Endothelial cell of umbilical vein (primary cell): ENCODE measurements at regions not wholly inside any gene's neighbourhood (a gene's known extent, or its start where the extent isn't known, plus 50 kb on each side); places are given as distances from the start of the nearest gene placed in this dataset.

Experiments
- BruUV-seq: library from RNA; stranded (reverse); fragments of 400-500 nt; replicated peaks from 2 replicates; lab custom pipeline; 2021; lab: Mats Ljungman, UMichigan
- CTCF ChIA-PET: fragments of 300-600, 350-600 bp; sonication (Branson Sonifier 250); formaldehyde crosslinking; loops from one replicate; lab custom pipeline; 2021; ENCODE audit warnings: antibody characterized with exemption, inconsistent platforms; lab: Charles Lee
- POLR2A ChIA-PET: fragments of 300-600, 350-600 bp; sonication (Branson Sonifier 250); formaldehyde crosslinking; loops from one replicate; lab custom pipeline; 2021; ENCODE audit warnings: antibody characterized with exemption, inconsistent platforms; lab: Charles Lee
- DNase-seq: peaks from one replicate; pipeline ENCODE4 v3.0.0-alpha.2; 2011; ENCODE audit warnings: low read depth, low spot score
- FAIRE-seq: peaks from 2 replicates; lab custom pipeline; 2011; peaks lifted over from hg19 to GRCh38; lab: Jason Lieb, UNC
- H2AFZ ChIP-seq: 2 replicates; pipeline ENCODE4 v1.6.0; 2012; ENCODE audit warnings: low read depth, low read length, control low read depth, inconsistent platforms
- H3K27ac ChIP-seq: 2 replicates; pipeline ENCODE4 v1.5.1; 2011; ENCODE audit warnings: low read depth, mild to moderate bottlenecking, control low read depth, low read length, moderate library complexity; ENCODE audit not compliant: insufficient read depth
- H3K27me3 ChIP-seq, 2 experiments: 2 replicates each; pipeline versions ENCODE4 v1.6.0 to v1.6.1; 2011; ENCODE audit warnings: low read length in 2 of 2, mixed read lengths in 1 of 2; ENCODE audit not compliant: control insufficient read depth in 2 of 2, insufficient read depth in 2 of 2
- H3K36me3 ChIP-seq, 2 experiments: 2 replicates in 1 of 2; 3 replicates in 1 of 2; pipeline ENCODE4 v1.5.1; 2011; ENCODE audit warnings: low read length in 2 of 2, mild to moderate bottlenecking in 1 of 2, moderate library complexity in 1 of 2; ENCODE audit not compliant: control insufficient read depth in 2 of 2, insufficient read depth in 2 of 2; ENCODE audit errors: extremely low read depth in 1 of 2
- H3K4me1 ChIP-seq: 3 replicates; pipeline ENCODE4 v1.5.1; 2011; ENCODE audit warnings: mild to moderate bottlenecking, low read length; ENCODE audit not compliant: control insufficient read depth, insufficient read depth; ENCODE audit errors: extremely low read depth
- H3K4me2 ChIP-seq: 2 replicates; pipeline ENCODE4 v1.6.1; 2011; ENCODE audit warnings: low read length, control low read depth, mixed read lengths; ENCODE audit not compliant: insufficient read depth
- H3K4me3 ChIP-seq, 3 experiments: fragments of 200-600 bp in 1 of 3; sonication (generic), shearing (Covaris generic) in 1 of 3; replicated peaks in 1 of 3; 2 replicates each; pipeline ENCODE4 v1.5.1; 2011 to 2016; ENCODE audit warnings: control low read depth in 3 of 3, low read length in 3 of 3, mild to moderate bottlenecking in 2 of 3, inconsistent platforms in 1 of 3, low read depth in 1 of 3, moderate library complexity in 1 of 3; ENCODE audit not compliant: insufficient read depth in 1 of 3
- H3K79me2 ChIP-seq: 2 replicates; pipeline ENCODE4 v1.6.0; 2012; ENCODE audit warnings: low read length, inconsistent platforms; ENCODE audit not compliant: control insufficient read depth, insufficient read depth
- H3K9ac ChIP-seq: replicated peaks from 2 replicates; pipeline ENCODE3; 2011; ENCODE audit warnings: low read length, control low read depth; ENCODE audit not compliant: insufficient read depth; ENCODE audit errors: extremely low read depth
- H3K9me1 ChIP-seq: replicated peaks from 3 replicates; pipeline ENCODE4 v1.6.0; 2011; ENCODE audit warnings: mild to moderate bottlenecking, low read length; ENCODE audit not compliant: control insufficient read depth, insufficient read depth; ENCODE audit errors: extremely low read depth
- H3K9me3 ChIP-seq: replicated peaks from 2 replicates; pipeline ENCODE4 v1.5.1; 2012; ENCODE audit warnings: low read length, inconsistent platforms; ENCODE audit not compliant: control insufficient read depth, insufficient read depth
- H4K20me1 ChIP-seq: replicated peaks from 2 replicates; pipeline ENCODE3; 2011; ENCODE audit warnings: mild to moderate bottlenecking, low read length; ENCODE audit not compliant: control insufficient read depth, insufficient read depth; ENCODE audit errors: extremely low read depth
- CTCF ChIP-seq, 2 donors: IDR thresholded peaks; 1 replicate in 1 of 2; 2 replicates in 1 of 2; pipeline ENCODE4 v1.5.1; 2011; ENCODE audit warnings: low read length in 2 of 2, mild to moderate bottlenecking in 2 of 2, moderate library complexity in 2 of 2, control low read depth in 1 of 2, inconsistent platforms in 1 of 2, low read depth in 1 of 2; ENCODE audit not compliant: insufficient read depth in 1 of 2; ENCODE audit errors: extremely low read depth in 1 of 2
- EZH2 ChIP-seq: IDR thresholded peaks from 2 replicates; pipeline ENCODE4 v1.6.1; 2012; ENCODE audit warnings: borderline replicate concordance, low read depth, mild to moderate bottlenecking, moderate library complexity, low read length, inconsistent platforms; ENCODE audit not compliant: severe bottlenecking
- FOS ChIP-seq: IDR thresholded peaks from 2 replicates; pipeline ENCODE4 v1.6.1; 2011; ENCODE audit warnings: mild to moderate bottlenecking, low read length, moderate library complexity, borderline replicate concordance; ENCODE audit not compliant: insufficient read depth
- GATA2 ChIP-seq: IDR thresholded peaks from 2 replicates; pipeline ENCODE4 v1.7.0; 2011; ENCODE audit warnings: low read depth, mild to moderate bottlenecking, moderate library complexity, mixed read lengths, low read length; ENCODE audit not compliant: insufficient read length, insufficient read depth
- JUN ChIP-seq: IDR thresholded peaks from 2 replicates; pipeline ENCODE4 v1.6.1; 2011; ENCODE audit warnings: borderline replicate concordance, low read depth; ENCODE audit not compliant: insufficient read length, insufficient read depth
- MAX ChIP-seq: IDR thresholded peaks from 2 replicates; pipeline ENCODE4 v1.6.1; 2011; ENCODE audit not compliant: insufficient read depth, insufficient read length
- MYC ChIP-seq: IDR thresholded peaks from one replicate; pipeline ENCODE4 v1.6.1; 2011; ENCODE audit warnings: mild to moderate bottlenecking, low read depth, low read length
- POLR2A ChIP-seq: IDR thresholded peaks from 2 replicates; pipeline ENCODE4 v1.6.1; 2012; ENCODE audit warnings: low read depth, mild to moderate bottlenecking, control low read depth, low read length
- POLR2AphosphoS5 ChIP-seq: IDR thresholded peaks from 2 replicates; pipeline ENCODE4 v1.6.1; 2012; ENCODE audit warnings: low read depth, mild to moderate bottlenecking, control low read depth, low read length, moderate library complexity; ENCODE audit not compliant: insufficient read depth
- dilution Hi-C: fragments of 300-500 bp; cut with MboI; formaldehyde crosslinking; loops from one replicate; pipeline ENCODE4 v1.15.0; 2019; ENCODE audit warnings: low sequenced_read_pairs; ENCODE audit not compliant: extremely low pct_ligation_motif_present
- intact Hi-C: fragments of 100-400 bp; cut with micrococcal nuclease; formaldehyde crosslinking; loops from one replicate; pipeline ENCODE4 v1.10.0; 2022

GRCh38 chr6:137625100-137625661, 131.0 kb upstream of the OLIG3 start:
- Histone ChIP-seq H3K4me1 (no peaks in the 10 kb centered on the region), H3K9ac (no peak overlapping the region), H3K4me3 (no peak overlapping the region), H3K27ac (no peak overlapping the region), H3K36me3 (no peaks in the 10 kb centered on the region), H3K27me3 (peaks cover 0 to 5% of the 10 kb centered on the region in 2 experiments), H3K9me1 (no peaks in the 10 kb centered on the region), H3K79me2 (no peaks in the 10 kb centered on the region), H3K4me2 (no peak overlapping the region), H2AFZ (no peak overlapping the region), H4K20me1 (no peaks in the 10 kb centered on the region), H3K9me3 (no peaks in the 10 kb centered on the region)
- no TSS peak for BruUV-seq
- no peak for TF ChIP-seq FOS
- dilution Hi-C loops (no loop called here), intact Hi-C loops (no loop called here)
- DNase-seq: no peak
- ChIA-PET POLR2A (no interaction called here), CTCF (interaction anchor here (0.7 kb wide), 1 partner anchor 531 kb away, joined by 3 read pairs; no protein-coding TSS in a partner anchor)
- no peak for FAIRE-seq

GRCh38 chr6:137625808-137626207, 131.6 kb upstream of the OLIG3 start:
- no peak overlapping the region for H3K9ac ChIP-seq
- no peaks in the 10 kb centered on the region for H3K79me2 ChIP-seq
- no peaks in the 10 kb centered on the region for H3K9me3 ChIP-seq
- no peaks in the 10 kb centered on the region for H3K4me1 ChIP-seq
- H3K27me3 ChIP-seq: peaks cover 0 to 5% of the 10 kb centered on the region in 2 experiments
- intact Hi-C loops: no loop called here
- no TSS peak for BruUV-seq
- FAIRE-seq: no peak
- no peak overlapping the region for H2AFZ ChIP-seq
- no peak for TF ChIP-seq FOS
- no peak for TF ChIP-seq GATA2
- no peak for TF ChIP-seq CTCF (IDR thresholded peaks at IDR 0.05; ENCODE audit: extremely low read depth in 1 of 2, insufficient read depth in 1 of 2, low read depth in 1 of 2, low read length in 2 of 2)
- no peak for TF ChIP-seq MYC
- TF ChIP-seq JUN: no peak
- no peak for TF ChIP-seq POLR2AphosphoS5
- TF ChIP-seq MAX: no peak
- TF ChIP-seq EZH2: no peak
- no peak for TF ChIP-seq POLR2A
- dilution Hi-C loops: no loop called here
- no peaks in the 10 kb centered on the region for H4K20me1 ChIP-seq
- no peak overlapping the region for H3K4me3 ChIP-seq
- no peaks in the 10 kb centered on the region for H3K36me3 ChIP-seq
- no peak overlapping the region for H3K4me2 ChIP-seq
- ChIA-PET CTCF (interaction anchor here (0.7 kb wide), 1 partner anchor 532 kb away, joined by 3 read pairs; no protein-coding TSS in a partner anchor), POLR2A (no interaction called here)
- H3K9me1 ChIP-seq: no peaks in the 10 kb centered on the region
- no peak for DNase-seq
- no peak overlapping the region for H3K27ac ChIP-seq
